Endothelial cell of umbilical vein (primary cell): ENCODE measurements at regions not wholly inside any gene's neighbourhood (a gene's known extent, or its start where the extent isn't known, plus 50 kb on each side); places are given as distances from the start of the nearest gene placed in this dataset.

ENCODE experiments used
- BruUV-seq: library from RNA; stranded (reverse); fragments of 400-500 nt; replicated peaks from 2 replicates; lab custom pipeline; 2021; lab: Mats Ljungman, UMichigan
- CTCF ChIA-PET: fragments of 300-600, 350-600 bp; sonication (Branson Sonifier 250); formaldehyde crosslinking; loops from one replicate; lab custom pipeline; 2021; ENCODE audit warnings: antibody characterized with exemption, inconsistent platforms; lab: Charles Lee
- POLR2A ChIA-PET: fragments of 300-600, 350-600 bp; sonication (Branson Sonifier 250); formaldehyde crosslinking; loops from one replicate; lab custom pipeline; 2021; ENCODE audit warnings: antibody characterized with exemption, inconsistent platforms; lab: Charles Lee
- DNase-seq: peaks from one replicate; pipeline ENCODE4 v3.0.0-alpha.2; 2011; ENCODE audit warnings: low read depth, low spot score
- FAIRE-seq: peaks from 2 replicates; lab custom pipeline; 2011; peaks lifted over from hg19 to GRCh38; lab: Jason Lieb, UNC
- H2AFZ ChIP-seq: 2 replicates; pipeline ENCODE4 v1.6.0; 2012; ENCODE audit warnings: low read depth, low read length, control low read depth, inconsistent platforms
- H3K27ac ChIP-seq: 2 replicates; pipeline ENCODE4 v1.5.1; 2011; ENCODE audit warnings: low read depth, mild to moderate bottlenecking, control low read depth, low read length, moderate library complexity; ENCODE audit not compliant: insufficient read depth
- H3K27me3 ChIP-seq, 2 experiments: 2 replicates each; pipeline versions ENCODE4 v1.6.0 to v1.6.1; 2011; ENCODE audit warnings: low read length in 2 of 2, mixed read lengths in 1 of 2; ENCODE audit not compliant: control insufficient read depth in 2 of 2, insufficient read depth in 2 of 2
- H3K36me3 ChIP-seq, 2 experiments: 2 replicates in 1 of 2; 3 replicates in 1 of 2; pipeline ENCODE4 v1.5.1; 2011; ENCODE audit warnings: low read length in 2 of 2, mild to moderate bottlenecking in 1 of 2, moderate library complexity in 1 of 2; ENCODE audit not compliant: control insufficient read depth in 2 of 2, insufficient read depth in 2 of 2; ENCODE audit errors: extremely low read depth in 1 of 2
- H3K4me1 ChIP-seq: 3 replicates; pipeline ENCODE4 v1.5.1; 2011; ENCODE audit warnings: mild to moderate bottlenecking, low read length; ENCODE audit not compliant: control insufficient read depth, insufficient read depth; ENCODE audit errors: extremely low read depth
- H3K4me2 ChIP-seq: 2 replicates; pipeline ENCODE4 v1.6.1; 2011; ENCODE audit warnings: low read length, control low read depth, mixed read lengths; ENCODE audit not compliant: insufficient read depth
- H3K4me3 ChIP-seq, 3 experiments: fragments of 200-600 bp in 1 of 3; sonication (generic), shearing (Covaris generic) in 1 of 3; replicated peaks in 1 of 3; 2 replicates each; pipeline ENCODE4 v1.5.1; 2011 to 2016; ENCODE audit warnings: control low read depth in 3 of 3, low read length in 3 of 3, mild to moderate bottlenecking in 2 of 3, inconsistent platforms in 1 of 3, low read depth in 1 of 3, moderate library complexity in 1 of 3; ENCODE audit not compliant: insufficient read depth in 1 of 3
- H3K79me2 ChIP-seq: 2 replicates; pipeline ENCODE4 v1.6.0; 2012; ENCODE audit warnings: low read length, inconsistent platforms; ENCODE audit not compliant: control insufficient read depth, insufficient read depth
- H3K9ac ChIP-seq: replicated peaks from 2 replicates; pipeline ENCODE3; 2011; ENCODE audit warnings: low read length, control low read depth; ENCODE audit not compliant: insufficient read depth; ENCODE audit errors: extremely low read depth
- H3K9me1 ChIP-seq: replicated peaks from 3 replicates; pipeline ENCODE4 v1.6.0; 2011; ENCODE audit warnings: mild to moderate bottlenecking, low read length; ENCODE audit not compliant: control insufficient read depth, insufficient read depth; ENCODE audit errors: extremely low read depth
- H3K9me3 ChIP-seq: replicated peaks from 2 replicates; pipeline ENCODE4 v1.5.1; 2012; ENCODE audit warnings: low read length, inconsistent platforms; ENCODE audit not compliant: control insufficient read depth, insufficient read depth
- H4K20me1 ChIP-seq: replicated peaks from 2 replicates; pipeline ENCODE3; 2011; ENCODE audit warnings: mild to moderate bottlenecking, low read length; ENCODE audit not compliant: control insufficient read depth, insufficient read depth; ENCODE audit errors: extremely low read depth
- FOS ChIP-seq: IDR thresholded peaks from 2 replicates; pipeline ENCODE4 v1.6.1; 2011; ENCODE audit warnings: mild to moderate bottlenecking, low read length, moderate library complexity, borderline replicate concordance; ENCODE audit not compliant: insufficient read depth
- GATA2 ChIP-seq: IDR thresholded peaks from 2 replicates; pipeline ENCODE4 v1.7.0; 2011; ENCODE audit warnings: low read depth, mild to moderate bottlenecking, moderate library complexity, mixed read lengths, low read length; ENCODE audit not compliant: insufficient read length, insufficient read depth
- JUN ChIP-seq: IDR thresholded peaks from 2 replicates; pipeline ENCODE4 v1.6.1; 2011; ENCODE audit warnings: borderline replicate concordance, low read depth; ENCODE audit not compliant: insufficient read length, insufficient read depth
- MYC ChIP-seq: IDR thresholded peaks from one replicate; pipeline ENCODE4 v1.6.1; 2011; ENCODE audit warnings: mild to moderate bottlenecking, low read depth, low read length
- dilution Hi-C: fragments of 300-500 bp; cut with MboI; formaldehyde crosslinking; loops from one replicate; pipeline ENCODE4 v1.15.0; 2019; ENCODE audit warnings: low sequenced_read_pairs; ENCODE audit not compliant: extremely low pct_ligation_motif_present
- intact Hi-C: fragments of 100-400 bp; cut with micrococcal nuclease; formaldehyde crosslinking; loops from one replicate; pipeline ENCODE4 v1.10.0; 2022
- TF ChIP-seq, protein P1 (sequence below): IDR thresholded peaks from 2 replicates; pipeline ENCODE4 v1.6.1; 2011; ENCODE audit not compliant: insufficient read depth, insufficient read length
- TF ChIP-seq, protein P2 (sequence below), 2 donors: IDR thresholded peaks; 1 replicate in 1 of 2; 2 replicates in 1 of 2; pipeline ENCODE4 v1.5.1; 2011; ENCODE audit warnings: low read length in 2 of 2, mild to moderate bottlenecking in 2 of 2, moderate library complexity in 2 of 2, control low read depth in 1 of 2, inconsistent platforms in 1 of 2, low read depth in 1 of 2; ENCODE audit not compliant: insufficient read depth in 1 of 2; ENCODE audit errors: extremely low read depth in 1 of 2

GRCh38 chr4:116055857-116056827 lies 942.7 kb upstream of the NDST4 start:
- Histone ChIP-seq H3K79me2 (no peaks in the 10 kb centered on the region), H3K27ac (no peak overlapping the region), H3K4me3 (no peak overlapping the region), H3K9me1 (no peaks in the 10 kb centered on the region), H3K36me3 (no peaks in the 10 kb centered on the region), H2AFZ (no peak overlapping the region), H4K20me1 (no peaks in the 10 kb centered on the region), H3K27me3 (no peaks in the 10 kb centered on the region), H3K4me1 (no peaks in the 10 kb centered on the region), H3K9me3 (no peaks in the 10 kb centered on the region), H3K9ac (no peak overlapping the region), H3K4me2 (no peak overlapping the region)
- dilution Hi-C loops (no loop called here), intact Hi-C loops (loop anchor here (1.0 to 10.0 kb wide), 2 partner anchors 299 to 1978 kb away; partner anchors contain the start of gene NDST3)
- DNase-seq (peak; percentile 13), FAIRE-seq (no peak)
- POLR2A ChIA-PET, result no interaction called here
- TF ChIP-seq, protein P1, sequence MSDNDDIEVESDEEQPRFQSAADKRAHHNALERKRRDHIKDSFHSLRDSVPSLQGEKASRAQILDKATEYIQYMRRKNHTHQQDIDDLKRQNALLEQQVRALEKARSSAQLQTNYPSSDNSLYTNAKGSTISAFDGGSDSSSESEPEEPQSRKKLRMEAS, result no peak
- no peak for TF ChIP-seq JUN
- no peak for TF ChIP-seq FOS
- TF ChIP-seq, protein P2, sequence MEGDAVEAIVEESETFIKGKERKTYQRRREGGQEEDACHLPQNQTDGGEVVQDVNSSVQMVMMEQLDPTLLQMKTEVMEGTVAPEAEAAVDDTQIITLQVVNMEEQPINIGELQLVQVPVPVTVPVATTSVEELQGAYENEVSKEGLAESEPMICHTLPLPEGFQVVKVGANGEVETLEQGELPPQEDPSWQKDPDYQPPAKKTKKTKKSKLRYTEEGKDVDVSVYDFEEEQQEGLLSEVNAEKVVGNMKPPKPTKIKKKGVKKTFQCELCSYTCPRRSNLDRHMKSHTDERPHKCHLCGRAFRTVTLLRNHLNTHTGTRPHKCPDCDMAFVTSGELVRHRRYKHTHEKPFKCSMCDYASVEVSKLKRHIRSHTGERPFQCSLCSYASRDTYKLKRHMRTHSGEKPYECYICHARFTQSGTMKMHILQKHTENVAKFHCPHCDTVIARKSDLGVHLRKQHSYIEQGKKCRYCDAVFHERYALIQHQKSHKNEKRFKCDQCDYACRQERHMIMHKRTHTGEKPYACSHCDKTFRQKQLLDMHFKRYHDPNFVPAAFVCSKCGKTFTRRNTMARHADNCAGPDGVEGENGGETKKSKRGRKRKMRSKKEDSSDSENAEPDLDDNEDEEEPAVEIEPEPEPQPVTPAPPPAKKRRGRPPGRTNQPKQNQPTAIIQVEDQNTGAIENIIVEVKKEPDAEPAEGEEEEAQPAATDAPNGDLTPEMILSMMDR (IDR thresholded peaks at IDR 0.05; ENCODE audit: extremely low read depth in 1 of 2, insufficient read depth in 1 of 2, low read depth in 1 of 2, low read length in 2 of 2), result peak in 1 of 2 donors; percentile 4
- TF ChIP-seq MYC, result no peak
- TF ChIP-seq GATA2, result no peak
- BruUV-seq, result no TSS peak
- CTCF ChIA-PET, result no interaction called here
